ENCODE measurements at regions not wholly inside any gene's neighbourhood (a gene's known extent, or its start where the extent isn't known, plus 50 kb on each side); places are given as distances from the start of the nearest gene placed in this dataset.
"Not testable (repeated sequence)": the region's sequence is repeated elsewhere in the genome, so short reads cannot be mapped to it uniquely, and the experiment has no call there.

DNA sequence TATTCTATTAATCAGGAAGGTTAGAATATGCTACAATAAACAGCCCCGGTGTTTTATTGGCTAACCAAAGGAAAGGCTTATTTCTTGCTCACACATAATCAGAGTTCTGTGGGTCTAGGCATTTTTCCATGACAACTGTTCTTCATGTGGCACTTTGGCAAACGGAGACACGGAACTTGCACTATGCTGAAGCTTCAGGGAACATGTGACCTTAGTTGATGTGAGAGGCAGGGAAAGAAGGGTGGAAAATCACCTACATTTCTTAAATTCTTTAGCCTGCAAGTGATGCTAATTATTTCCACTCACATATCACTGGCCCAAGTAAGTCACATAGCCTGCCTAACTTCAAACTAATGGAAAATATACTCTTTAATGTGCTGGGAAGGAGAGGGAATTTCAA, 344.6 kb downstream of the SV2B start:
- DNase-seq (ENCODE audit: low read depth) = no peak
- TF ChIP-seq POLR2A (IDR thresholded peaks at IDR 0.05; ENCODE audit: extremely low read depth, insufficient read length) = no peak
- TF ChIP-seq, protein P1, sequence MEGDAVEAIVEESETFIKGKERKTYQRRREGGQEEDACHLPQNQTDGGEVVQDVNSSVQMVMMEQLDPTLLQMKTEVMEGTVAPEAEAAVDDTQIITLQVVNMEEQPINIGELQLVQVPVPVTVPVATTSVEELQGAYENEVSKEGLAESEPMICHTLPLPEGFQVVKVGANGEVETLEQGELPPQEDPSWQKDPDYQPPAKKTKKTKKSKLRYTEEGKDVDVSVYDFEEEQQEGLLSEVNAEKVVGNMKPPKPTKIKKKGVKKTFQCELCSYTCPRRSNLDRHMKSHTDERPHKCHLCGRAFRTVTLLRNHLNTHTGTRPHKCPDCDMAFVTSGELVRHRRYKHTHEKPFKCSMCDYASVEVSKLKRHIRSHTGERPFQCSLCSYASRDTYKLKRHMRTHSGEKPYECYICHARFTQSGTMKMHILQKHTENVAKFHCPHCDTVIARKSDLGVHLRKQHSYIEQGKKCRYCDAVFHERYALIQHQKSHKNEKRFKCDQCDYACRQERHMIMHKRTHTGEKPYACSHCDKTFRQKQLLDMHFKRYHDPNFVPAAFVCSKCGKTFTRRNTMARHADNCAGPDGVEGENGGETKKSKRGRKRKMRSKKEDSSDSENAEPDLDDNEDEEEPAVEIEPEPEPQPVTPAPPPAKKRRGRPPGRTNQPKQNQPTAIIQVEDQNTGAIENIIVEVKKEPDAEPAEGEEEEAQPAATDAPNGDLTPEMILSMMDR (IDR thresholded peaks at IDR 0.05; ENCODE audit: low read depth, low read length) = no peak
- no peak for TF ChIP-seq MYC (IDR thresholded peaks at IDR 0.05; ENCODE audit: low read depth, low read length)
- TF ChIP-seq, protein P2, sequence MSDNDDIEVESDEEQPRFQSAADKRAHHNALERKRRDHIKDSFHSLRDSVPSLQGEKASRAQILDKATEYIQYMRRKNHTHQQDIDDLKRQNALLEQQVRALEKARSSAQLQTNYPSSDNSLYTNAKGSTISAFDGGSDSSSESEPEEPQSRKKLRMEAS (IDR thresholded peaks at IDR 0.05; ENCODE audit: low read depth, low read length) = no peak
- no peak overlapping the region for H3K4me3 ChIP-seq (ENCODE audit: low read depth, low read length)

DNA sequence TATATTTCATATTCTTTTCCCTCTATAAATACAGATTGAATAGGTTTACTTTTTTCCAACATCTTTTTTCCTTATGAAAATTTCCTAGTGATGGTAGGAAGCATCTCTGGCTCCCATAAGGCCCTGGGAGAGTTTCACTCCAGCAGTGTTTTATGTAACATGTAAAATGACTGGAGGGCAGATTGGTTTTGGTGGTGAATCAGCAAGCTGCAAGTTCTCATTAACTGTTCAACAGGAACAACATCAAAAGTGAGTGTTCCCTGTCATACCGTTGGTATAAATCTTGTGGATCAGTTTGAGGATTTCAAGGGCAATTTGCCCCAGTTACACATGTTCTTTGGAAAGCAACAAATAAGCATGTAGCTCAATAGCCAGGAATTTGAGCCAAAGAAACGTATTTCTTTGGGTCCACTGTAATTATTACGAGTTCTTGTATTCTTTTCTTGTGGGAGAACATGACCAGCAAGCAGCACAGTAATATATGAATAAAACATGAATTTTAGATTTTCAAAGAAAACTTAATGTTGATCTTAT, 345.7 kb downstream of the SV2B start:
- no peak for DNase-seq (ENCODE audit: low read depth)
- TF ChIP-seq, protein P2 (IDR thresholded peaks at IDR 0.05; ENCODE audit: low read depth, low read length) = no peak
- no peak for TF ChIP-seq MYC (IDR thresholded peaks at IDR 0.05; ENCODE audit: low read depth, low read length)
- no peak for TF ChIP-seq POLR2A (IDR thresholded peaks at IDR 0.05; ENCODE audit: extremely low read depth, insufficient read length)
- TF ChIP-seq, protein P1 (IDR thresholded peaks at IDR 0.05; ENCODE audit: low read depth, low read length) = no peak
- H3K4me3 ChIP-seq (ENCODE audit: low read depth, low read length) = no peak overlapping the region

DNA sequence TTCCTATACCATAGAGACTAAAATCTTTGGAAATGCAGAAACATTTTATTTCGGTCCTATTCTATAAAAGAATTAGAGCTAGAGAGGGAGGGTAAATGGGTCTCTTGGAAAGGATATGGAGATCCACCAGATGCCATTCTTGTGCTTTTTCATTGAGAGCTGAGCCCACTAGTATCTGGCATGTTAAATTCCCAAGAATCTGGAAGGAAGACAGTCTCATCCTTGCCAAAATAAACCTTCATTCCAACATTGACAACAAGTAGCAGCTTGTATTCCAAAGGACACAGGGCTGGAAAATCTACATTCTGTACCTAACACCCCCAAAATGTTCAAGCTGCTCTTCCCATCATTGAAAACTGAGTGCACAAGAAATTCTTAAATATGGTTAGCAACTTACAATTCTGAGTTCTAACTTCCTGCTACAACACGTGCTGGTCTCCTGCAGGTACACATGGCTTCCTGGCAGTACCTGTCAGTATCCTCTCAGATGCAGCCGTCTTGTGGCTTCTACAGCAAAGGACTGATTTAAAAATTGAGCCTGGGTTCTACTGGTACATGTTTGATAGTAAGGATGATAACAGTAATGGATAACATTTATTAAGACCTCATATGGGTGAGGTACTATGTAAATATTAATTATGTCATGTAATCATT, 348.1 kb downstream of the SV2B start:
- H3K4me3 ChIP-seq (ENCODE audit: low read depth, low read length) = no peak overlapping the region
- TF ChIP-seq, protein P1 (IDR thresholded peaks at IDR 0.05; ENCODE audit: low read depth, low read length) = no peak
- TF ChIP-seq, protein P2 (IDR thresholded peaks at IDR 0.05; ENCODE audit: low read depth, low read length) = no peak
- TF ChIP-seq POLR2A (IDR thresholded peaks at IDR 0.05; ENCODE audit: extremely low read depth, insufficient read length) (no peak), MYC (IDR thresholded peaks at IDR 0.05; ENCODE audit: low read depth, low read length) (no peak)
- DNase-seq (ENCODE audit: low read depth) = no peak

DNA sequence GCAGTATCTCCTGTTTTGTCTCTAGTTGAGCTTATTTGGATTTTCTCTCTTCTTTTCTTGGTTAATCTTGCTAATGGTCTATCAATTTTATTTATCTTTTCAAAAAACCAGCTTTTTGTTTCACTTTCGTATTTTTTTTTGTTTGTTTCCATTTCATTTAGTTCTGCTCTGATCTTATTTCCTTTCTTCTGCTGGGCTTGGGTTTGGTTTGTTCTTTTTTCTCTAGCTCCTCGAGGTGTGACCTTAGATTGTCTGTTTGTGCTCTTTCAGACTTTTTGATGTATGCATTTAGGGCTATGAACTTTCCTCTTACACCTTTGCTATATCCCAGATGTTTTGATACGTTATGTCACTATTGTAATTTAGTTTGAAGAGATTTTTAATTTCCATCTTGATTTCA, 353.3 kb downstream of the SV2B start:
- H3K4me3 ChIP-seq (ENCODE audit: low read depth, low read length); DNase-seq (ENCODE audit: low read depth): not testable (repeated sequence)

DNA sequence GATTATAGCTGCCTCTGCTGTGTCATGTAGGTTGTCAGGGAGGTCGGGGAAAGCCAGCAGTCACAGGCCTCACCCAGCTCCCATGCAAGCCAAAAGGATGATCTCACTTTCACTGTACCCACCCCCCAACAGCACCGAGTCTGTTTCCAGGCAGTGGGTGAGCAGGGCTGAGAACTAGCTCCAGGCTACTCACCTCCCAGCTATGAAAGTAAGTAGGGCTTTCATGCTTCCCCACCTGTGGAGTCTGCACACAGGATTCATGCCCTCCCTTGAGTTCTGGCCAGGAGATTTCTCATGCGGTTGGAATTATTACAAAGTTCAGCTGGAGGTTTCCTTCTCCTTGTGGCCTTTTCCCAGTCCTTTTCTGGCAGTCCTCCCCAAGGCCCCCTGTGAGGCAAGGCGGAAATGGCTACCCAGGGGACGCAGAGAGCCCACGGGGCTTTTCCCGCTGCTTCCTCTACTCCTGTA, 356.2 kb downstream of the SV2B start:
- no peak for DNase-seq (ENCODE audit: low read depth)
- no peak overlapping the region for H3K4me3 ChIP-seq (ENCODE audit: low read depth, low read length)
- TF ChIP-seq MYC (IDR thresholded peaks at IDR 0.05; ENCODE audit: low read depth, low read length) (no peak), POLR2A (IDR thresholded peaks at IDR 0.05; ENCODE audit: extremely low read depth, insufficient read length) (no peak)
- TF ChIP-seq, protein P2 (IDR thresholded peaks at IDR 0.05; ENCODE audit: low read depth, low read length) = no peak
- TF ChIP-seq, protein P1 (IDR thresholded peaks at IDR 0.05; ENCODE audit: low read depth, low read length) = no peak

DNA sequence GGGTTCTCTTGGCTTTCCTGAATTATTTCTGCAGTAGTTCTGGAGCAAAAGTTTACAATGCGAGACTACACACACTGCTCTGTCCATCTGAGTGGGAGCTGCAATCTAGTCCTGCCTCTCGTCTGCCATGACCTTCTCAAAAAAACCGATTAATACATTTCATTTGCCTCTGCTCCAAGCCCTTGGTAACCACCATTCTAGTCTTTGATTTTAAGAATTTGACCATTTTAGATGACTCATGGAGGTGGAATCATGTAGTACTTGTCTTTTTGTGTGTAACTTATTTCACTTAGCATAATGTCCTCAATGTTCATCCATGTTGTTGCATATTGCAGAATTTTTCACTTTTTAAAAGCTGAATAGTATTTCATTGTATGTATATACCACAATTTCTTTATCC, 356.9 kb downstream of the SV2B start:
- no peak overlapping the region for H3K4me3 ChIP-seq (ENCODE audit: low read depth, low read length)
- TF ChIP-seq MYC (IDR thresholded peaks at IDR 0.05; ENCODE audit: low read depth, low read length) (no peak), POLR2A (IDR thresholded peaks at IDR 0.05; ENCODE audit: extremely low read depth, insufficient read length) (no peak)
- TF ChIP-seq, protein P1 (IDR thresholded peaks at IDR 0.05; ENCODE audit: low read depth, low read length) = no peak
- TF ChIP-seq, protein P2 (IDR thresholded peaks at IDR 0.05; ENCODE audit: low read depth, low read length) = no peak
- DNase-seq (ENCODE audit: low read depth) = no peak

Measured in NB4 (cell line).